ENCODE measurements at regions not wholly inside any gene's neighbourhood (a gene's known extent, or its start where the extent isn't known, plus 50 kb on each side); places are given as distances from the start of the nearest gene placed in this dataset.
"Not testable (repeated sequence)": the region's sequence is repeated elsewhere in the genome, so short reads cannot be mapped to it uniquely, and the experiment has no call there.

DNA sequence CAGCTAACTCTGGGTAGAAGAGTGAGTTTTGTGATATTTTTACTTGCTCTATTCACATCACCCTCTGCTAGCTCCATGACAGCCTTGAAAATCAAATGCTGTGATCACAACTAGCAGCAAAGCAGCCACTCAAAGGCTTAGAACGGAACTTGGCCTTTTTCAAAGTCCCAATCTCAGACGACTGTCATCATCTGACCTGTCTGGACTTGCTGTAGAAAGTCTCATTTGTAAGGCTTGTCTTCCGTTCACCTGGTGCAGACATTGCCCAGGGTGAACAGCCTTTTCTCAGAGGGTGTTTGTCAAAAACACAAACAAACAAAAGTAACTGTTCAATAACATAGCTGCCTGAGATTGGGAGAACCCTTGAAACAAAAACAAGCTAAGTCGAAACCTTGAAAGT lies 458.9 kb upstream of the ADARB2 start:
- TF ChIP-seq CTCF (IDR thresholded peaks at IDR 0.05; ENCODE audit: unreplicated experiment): no peak
- intact Hi-C loops (cut with micrococcal nuclease): no loop called here
- Mint-ChIP-seq H3K27ac (ENCODE audit: low read depth, unreplicated experiment) (no peak overlapping the region), H3K4me1 (ENCODE audit: insufficient read depth, unreplicated experiment) (peaks cover 6% of the 10 kb centered on the region), H3K36me3 (ENCODE audit: insufficient read depth, unreplicated experiment) (no peaks in the 10 kb centered on the region), H3K9me3 (ENCODE audit: unreplicated experiment) (peaks cover 26% of the 10 kb centered on the region), H3K27me3 (ENCODE audit: insufficient read depth, unreplicated experiment) (no peaks in the 10 kb centered on the region), H3K4me3 (ENCODE audit: unreplicated experiment) (no peak overlapping the region)
- BruUV-seq (replicated peaks): no TSS peak
- CTCF ChIA-PET: no interaction called here
- POLR2A ChIA-PET: interaction anchor here (1.3 kb wide), 1 partner anchor 10 kb away, joined by 6 read pairs; no protein-coding TSS in a partner anchor
- DNase-seq (ENCODE audit: unreplicated experiment): no peak

- H3K27ac Mint-ChIP-seq (ENCODE audit: low read depth, unreplicated experiment); H3K4me3 Mint-ChIP-seq (ENCODE audit: unreplicated experiment); BruUV-seq (replicated peaks); DNase-seq (ENCODE audit: unreplicated experiment); CTCF ChIA-PET; intact Hi-C loops (cut with micrococcal nuclease); H3K27me3 Mint-ChIP-seq (ENCODE audit: insufficient read depth, unreplicated experiment); H3K36me3 Mint-ChIP-seq (ENCODE audit: insufficient read depth, unreplicated experiment): not testable (repeated sequence)
- POLR2A ChIA-PET: interaction anchor here (0.7 to 1.5 kb wide), 2 partner anchors 14 to 70 kb away, joined by 3 to 4 read pairs; no protein-coding TSS in a partner anchor
- Mint-ChIP-seq H3K9me3 (ENCODE audit: unreplicated experiment) (peaks cover 24% of the 10 kb centered on the region), H3K4me1 (ENCODE audit: insufficient read depth, unreplicated experiment) (peaks cover 13% of the 10 kb centered on the region)
These were observed 452.0 kb upstream of the ADARB2 start for GRCh38 chr10:2189356-2189755.

GRCh38 chr10:2188371-2188770 lies 451.0 kb upstream of the ADARB2 start:
- intact Hi-C loops (cut with micrococcal nuclease): no loop called here
- TF ChIP-seq CTCF (IDR thresholded peaks at IDR 0.05; ENCODE audit: unreplicated experiment): no peak
- DNase-seq (ENCODE audit: unreplicated experiment): peak; percentile 43
- Mint-ChIP-seq H3K9me3 (ENCODE audit: unreplicated experiment) (peaks cover 26% of the 10 kb centered on the region), H3K27ac (ENCODE audit: low read depth, unreplicated experiment) (no peak overlapping the region), H3K36me3 (ENCODE audit: insufficient read depth, unreplicated experiment) (no peaks in the 10 kb centered on the region), H3K27me3 (ENCODE audit: insufficient read depth, unreplicated experiment) (no peaks in the 10 kb centered on the region), H3K4me1 (ENCODE audit: insufficient read depth, unreplicated experiment) (peaks cover 13% of the 10 kb centered on the region), H3K4me3 (ENCODE audit: unreplicated experiment) (no peak overlapping the region)
- CTCF ChIA-PET: interaction anchor here (1.0 kb wide), 1 partner anchor 11 kb away, joined by 3 read pairs; no protein-coding TSS in a partner anchor
- no TSS peak for BruUV-seq (replicated peaks)
- POLR2A ChIA-PET: no interaction called here

DNA sequence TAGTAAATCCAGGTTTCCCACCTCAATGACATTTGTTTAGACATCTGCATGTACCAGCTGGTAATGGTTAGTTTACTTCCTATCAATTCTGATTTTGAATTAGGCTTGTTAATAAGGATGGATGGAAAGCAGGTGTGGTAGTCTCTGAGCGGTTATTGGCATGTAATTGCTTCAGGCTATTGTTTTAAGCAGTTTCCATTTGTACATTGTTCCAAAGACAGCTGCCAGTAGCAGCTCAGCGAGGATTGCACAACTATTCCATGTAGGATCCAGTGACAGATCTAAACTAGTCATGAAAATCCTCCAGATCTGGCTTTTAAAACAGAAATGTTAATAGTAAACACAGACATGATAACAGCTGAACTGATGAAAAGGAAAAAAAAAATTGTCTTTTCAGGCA lies 436.0 kb upstream of the ADARB2 start:
- BruUV-seq (replicated peaks): no TSS peak
- no peak overlapping the region for H3K27ac Mint-ChIP-seq (ENCODE audit: low read depth, unreplicated experiment)
- CTCF ChIA-PET: no interaction called here

More for the DNA sequence above, 436.0 kb upstream of the ADARB2 start:
- intact Hi-C loops (cut with micrococcal nuclease): no loop called here
- Mint-ChIP-seq H3K4me1 (ENCODE audit: insufficient read depth, unreplicated experiment) (peaks cover 12% of the 10 kb centered on the region), H3K9me3 (ENCODE audit: unreplicated experiment) (no peaks in the 10 kb centered on the region), H3K4me3 (ENCODE audit: unreplicated experiment) (peak overlapping the region; percentile 45), H3K27me3 (ENCODE audit: insufficient read depth, unreplicated experiment) (no peaks in the 10 kb centered on the region), H3K36me3 (ENCODE audit: insufficient read depth, unreplicated experiment) (no peaks in the 10 kb centered on the region)
- no peak for TF ChIP-seq CTCF (IDR thresholded peaks at IDR 0.05; ENCODE audit: unreplicated experiment)
- DNase-seq (ENCODE audit: unreplicated experiment): peak; percentile 75
- POLR2A ChIA-PET: interaction anchor here (0.8 to 1.1 kb wide), 3 partner anchors 33 to 55 kb away, joined by 3 to 5 read pairs (median 3); no protein-coding TSS in a partner anchor

All from MCF 10A (cell line).